ENCODE measurements at regions not wholly inside any gene's neighbourhood (a gene's known extent, or its start where the extent isn't known, plus 50 kb on each side); places are given as distances from the start of the nearest gene placed in this dataset.

GRCh38 chr7:156173346-156173745 is 361.1 kb upstream of the SHH start:
- DNase-seq = no peak

- no peak for DNase-seq
These were observed 360.4 kb upstream of the SHH start for GRCh38 chr7:156172638-156173037.

DNA sequence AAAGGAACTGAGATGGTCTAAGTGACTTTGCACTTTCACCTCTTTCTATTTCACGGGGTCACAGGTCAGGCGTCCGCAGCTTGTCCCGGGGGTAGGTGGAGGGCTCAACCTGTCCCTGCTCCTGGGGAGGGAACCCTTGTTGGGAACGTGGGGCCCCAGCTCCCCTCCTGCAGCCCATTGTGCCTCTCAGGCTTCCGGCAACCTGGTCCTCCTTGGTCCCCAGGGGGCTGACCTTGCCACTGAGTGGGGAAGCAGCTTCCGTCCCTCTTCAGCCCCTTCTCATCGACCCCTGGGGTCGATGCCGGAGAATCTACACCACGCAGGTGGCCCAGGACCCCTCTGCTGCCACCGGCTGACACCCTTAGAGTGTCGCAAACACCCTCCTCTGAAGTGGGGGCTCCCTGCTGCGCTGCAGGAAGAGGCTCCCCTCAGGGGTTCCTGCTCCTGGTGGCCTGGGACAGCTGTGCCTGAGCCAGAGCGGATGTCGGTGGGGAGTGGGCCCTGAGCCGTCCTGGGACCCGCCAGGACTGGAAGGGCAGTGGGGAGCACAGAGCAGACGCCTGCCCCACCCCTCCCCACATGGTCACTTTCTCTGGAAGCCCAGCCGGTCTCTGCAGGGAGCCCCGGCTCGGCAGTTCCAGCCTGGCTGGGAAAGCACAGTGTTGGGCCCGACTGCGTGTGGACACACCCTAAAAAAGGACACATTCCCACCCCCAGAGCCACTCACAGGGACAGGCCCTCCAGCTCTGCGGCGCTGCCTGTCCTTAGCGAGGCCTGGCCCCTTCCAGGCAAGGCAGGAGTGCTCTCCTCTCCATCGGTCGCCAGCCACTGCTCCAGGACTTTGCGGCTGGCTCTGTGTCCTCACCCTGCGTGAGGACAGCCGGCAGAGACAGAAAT is 357.5 kb upstream of the SHH start:
- DNase-seq = no peak

GRCh38 chr7:156168434-156168833 is 356.2 kb upstream of the SHH start:
- DNase-seq = no peak

- DNase-seq = no peak
These were observed 355.7 kb upstream of the SHH start for GRCh38 chr7:156167987-156168386.

DNA sequence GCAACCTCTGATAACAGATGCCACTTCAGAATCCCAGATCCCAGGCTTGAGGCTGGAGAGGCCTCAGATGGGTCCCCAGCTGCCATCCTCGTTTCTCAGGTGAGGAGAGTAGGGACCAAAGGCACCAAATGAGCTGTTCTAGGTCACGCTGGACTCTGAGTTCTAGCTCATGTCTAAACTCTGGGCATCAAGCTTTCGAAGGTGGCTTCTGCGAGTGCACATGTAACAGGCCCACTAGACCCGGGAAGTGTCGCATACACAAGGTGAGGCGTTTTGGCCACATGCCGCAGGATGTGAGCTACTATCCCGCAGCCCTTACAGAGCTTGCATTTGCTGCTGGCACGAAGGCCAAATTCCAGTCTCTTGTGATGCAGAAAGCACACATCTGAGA is 355.1 kb upstream of the SHH start:
- DNase-seq = no peak

- DNase-seq = no peak
These were observed 354.6 kb upstream of the SHH start for GRCh38 chr7:156166692-156167416.

DNA sequence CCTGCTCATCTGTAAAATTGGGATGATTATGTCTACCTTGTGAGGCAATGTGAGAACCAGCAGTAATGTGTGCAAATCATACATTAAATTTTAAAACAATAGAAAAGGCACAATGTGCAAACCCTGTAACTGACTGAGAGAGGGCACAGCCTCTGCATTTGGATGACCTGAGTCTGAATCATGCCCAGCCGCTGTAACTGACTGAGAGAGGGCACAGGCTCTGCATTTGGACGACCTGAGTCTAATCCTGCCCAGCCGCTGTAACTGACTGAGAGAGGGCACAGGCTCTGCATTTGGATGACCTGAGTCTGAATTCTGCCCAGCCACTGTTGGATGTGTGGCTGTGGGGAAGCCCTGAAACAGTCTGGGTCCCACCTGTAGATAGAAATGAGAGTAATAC is 351.5 kb upstream of the SHH start:
- no peak for DNase-seq

GRCh38 chr7:156162451-156162850 is 350.2 kb upstream of the SHH start:
- DNase-seq = no peak

- no peak for DNase-seq
These were observed 348.5 kb upstream of the SHH start for GRCh38 chr7:156160811-156161210.

DNA sequence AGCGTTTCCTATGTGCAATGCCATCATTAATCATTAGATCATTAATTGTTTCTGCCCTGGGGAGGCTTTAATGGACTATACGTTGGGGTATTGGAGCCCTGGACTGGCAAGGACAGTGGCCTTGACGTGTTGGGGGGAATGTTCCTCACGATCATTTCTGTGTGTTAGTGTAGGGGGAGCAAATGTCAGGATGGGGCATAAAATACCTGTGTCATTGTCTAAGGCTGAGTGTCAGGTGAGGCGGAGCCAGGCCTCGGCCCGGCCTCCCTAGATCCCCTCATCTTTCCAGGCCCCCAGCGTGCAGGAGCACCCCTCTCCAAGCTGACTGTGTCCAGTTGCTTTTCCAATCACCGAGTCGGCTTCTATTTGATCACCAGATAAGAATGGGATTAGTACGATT is 346.4 kb upstream of the SHH start:
- DNase-seq = no peak

GRCh38 chr7:156158213-156158612 is 345.9 kb upstream of the SHH start:
- no peak for DNase-seq

- no peak for DNase-seq
These were observed 345.2 kb upstream of the SHH start for GRCh38 chr7:156157409-156158012.

- DNase-seq = peak; percentile 8 to 16
These were observed 344.6 kb upstream of the SHH start for GRCh38 chr7:156156734-156157408.

DNA sequence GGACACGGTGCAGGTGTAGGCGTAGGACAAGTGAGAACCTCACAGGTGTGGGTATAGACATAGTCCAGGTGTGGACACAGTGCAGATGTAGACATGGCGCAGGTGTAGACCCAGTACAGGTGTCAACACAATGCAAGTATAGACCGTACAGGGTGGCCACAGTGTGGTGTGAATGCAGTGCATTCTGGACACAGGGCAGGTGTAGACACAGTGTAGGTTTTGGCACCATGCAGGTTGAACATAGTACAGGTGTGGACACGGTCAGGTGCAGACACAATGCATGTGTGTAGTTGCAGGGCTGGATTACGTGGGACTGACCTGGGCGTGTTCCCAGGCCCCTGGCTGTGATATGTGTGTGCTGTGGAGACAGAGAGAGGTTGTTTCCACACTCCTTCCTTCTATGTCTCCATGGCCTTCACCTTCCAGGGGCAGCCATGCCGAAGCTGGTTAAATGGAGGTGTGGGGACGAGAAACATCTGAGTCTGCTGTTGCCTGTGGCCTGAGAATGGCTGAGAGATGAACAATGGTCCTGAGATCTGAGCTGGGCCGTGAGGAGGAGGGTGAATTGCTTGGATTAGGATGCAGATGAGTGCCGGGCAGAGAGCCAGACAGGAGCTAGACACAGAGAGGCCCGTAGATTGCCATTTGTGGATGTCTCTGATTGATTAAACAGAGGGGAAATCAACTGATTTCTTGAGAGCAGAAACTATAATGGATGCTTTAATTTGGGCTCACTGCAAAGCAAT is 343.9 kb upstream of the SHH start:
- DNase-seq = no peak

DNA sequence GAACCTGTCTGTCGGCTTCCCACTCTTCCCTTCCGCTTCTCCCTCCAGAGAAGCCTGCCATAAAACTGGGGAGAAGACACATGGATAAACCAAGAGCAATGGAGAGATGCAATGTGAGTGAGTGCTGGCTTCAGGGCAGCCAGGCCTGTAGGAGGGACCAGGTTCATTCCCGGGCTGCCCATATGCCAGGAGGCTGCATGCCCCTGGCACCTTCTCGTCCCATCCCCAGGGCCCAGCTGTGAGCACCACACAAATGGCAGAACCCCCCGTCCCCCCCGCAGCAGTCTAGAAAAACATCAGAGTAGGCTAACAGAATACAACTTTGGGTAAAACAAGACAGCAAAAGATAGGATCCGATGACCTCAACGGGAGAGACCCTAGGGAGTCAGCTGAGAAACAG is 341.3 kb upstream of the SHH start:
- DNase-seq = no peak

DNA sequence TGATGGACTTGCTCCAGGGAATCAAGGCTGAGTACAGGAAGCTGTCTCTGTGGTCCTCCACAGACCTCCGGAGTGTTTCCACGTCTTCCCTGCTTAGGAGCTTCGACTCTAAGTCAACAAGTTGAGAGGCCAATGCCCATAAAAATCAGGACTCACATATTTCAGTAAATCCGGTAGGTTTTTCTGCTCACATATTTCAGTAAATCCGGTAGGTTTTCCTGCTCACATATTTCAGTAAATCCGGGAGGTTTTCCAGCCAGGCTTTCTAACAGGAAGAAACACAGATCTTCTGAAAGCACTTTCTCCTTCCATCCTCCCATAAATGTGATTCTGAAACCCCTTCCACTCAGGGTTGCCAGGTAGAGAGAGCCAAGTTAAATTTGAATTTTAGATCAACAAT is 340.1 kb upstream of the SHH start:
- DNase-seq = no peak

DNA sequence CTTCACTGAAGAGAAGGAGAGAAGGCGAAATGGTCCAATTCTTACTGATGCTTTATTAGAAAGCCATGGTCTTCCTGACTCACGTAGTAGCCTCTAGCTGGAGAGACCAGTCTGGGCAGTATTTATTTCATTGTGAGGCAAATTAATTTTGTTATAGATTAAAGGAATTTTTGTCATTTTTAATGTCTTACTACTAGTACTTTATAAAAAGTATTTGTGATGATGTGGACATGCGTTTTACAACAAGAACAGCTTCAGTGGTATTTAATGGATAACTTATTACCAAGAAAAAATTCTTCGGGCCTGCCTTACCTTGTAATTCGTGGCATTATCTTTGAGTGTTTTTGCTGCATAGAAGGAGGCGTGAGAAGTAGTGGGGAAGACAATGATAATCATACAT is 339.4 kb upstream of the SHH start:
- DNase-seq = no peak

GRCh38 chr7:156151078-156151477 is 338.8 kb upstream of the SHH start:
- DNase-seq = no peak

DNA sequence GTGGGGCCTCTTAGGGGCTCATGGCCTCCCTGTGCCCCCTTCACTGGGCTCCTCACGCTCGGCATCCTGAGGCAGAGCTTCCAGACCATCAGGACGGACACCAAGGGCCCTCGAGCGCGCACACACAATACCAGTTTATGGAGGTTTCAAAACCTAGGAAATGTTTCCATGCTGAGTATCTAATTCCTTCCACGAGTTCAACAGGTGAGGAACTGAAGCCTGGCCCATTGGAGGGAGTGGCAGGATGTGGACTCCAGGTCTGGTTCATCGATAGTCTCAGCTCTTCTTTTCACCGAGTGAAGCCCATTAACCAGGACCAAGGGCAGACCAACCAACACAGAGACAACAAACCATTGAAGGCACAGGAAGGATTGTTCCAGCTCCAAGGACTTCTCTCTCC is 336.7 kb upstream of the SHH start:
- DNase-seq = no peak

DNA sequence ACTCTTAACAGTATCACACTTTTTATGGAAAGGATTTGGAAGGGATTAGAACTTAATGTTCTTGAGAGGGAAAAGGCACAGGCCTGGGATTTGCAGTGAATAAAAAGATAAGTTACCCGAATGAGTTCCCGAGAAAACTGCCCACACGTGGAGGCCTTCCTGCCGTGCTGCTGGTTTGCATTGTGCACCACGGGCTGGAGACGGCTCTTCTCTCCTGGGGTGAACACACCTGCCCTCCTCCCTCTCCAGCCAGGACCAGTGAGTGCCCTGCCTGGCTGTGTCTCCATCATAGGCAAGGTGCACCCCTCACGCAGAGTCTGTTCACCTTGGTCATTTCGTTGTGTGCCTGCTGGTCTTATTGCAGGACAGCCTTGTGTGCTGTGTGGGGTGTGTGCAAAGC is 336.3 kb upstream of the SHH start:
- no peak for DNase-seq

DNA sequence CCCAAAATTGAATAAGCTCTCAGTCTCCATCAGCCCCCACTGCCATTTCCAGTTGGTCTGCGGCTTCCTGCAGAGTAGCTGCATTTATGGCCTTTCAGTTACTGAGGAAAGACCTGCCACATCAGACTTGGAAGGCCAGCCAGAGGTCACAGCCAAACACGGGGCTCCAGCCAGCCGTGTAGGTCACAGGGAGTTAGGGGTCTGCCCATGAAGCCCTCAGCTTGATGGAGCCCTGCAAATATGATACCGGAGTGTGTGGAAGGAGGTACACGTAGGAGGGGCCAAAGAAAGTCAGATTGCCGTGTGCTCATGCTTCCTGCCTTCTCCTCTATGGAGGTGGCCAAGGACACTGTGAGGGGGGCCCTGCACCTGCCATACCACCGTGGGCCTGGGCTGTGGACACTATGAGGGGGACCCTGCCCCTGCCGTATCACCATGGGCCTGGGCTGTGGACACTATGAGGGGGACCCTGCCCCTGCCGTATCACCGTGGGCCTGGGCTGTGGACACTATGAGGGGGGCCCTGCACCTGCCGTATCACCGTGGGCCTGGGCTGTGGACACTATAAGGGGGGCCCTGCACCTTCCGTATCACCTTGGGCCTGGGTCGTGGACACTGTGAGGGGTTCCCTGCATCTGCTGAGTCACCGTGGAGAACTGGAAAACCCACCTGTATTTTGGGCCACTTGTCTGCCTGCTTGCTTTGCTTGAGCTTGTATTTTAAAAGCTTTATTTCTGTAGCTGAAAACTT is 335.7 kb upstream of the SHH start:
- no peak for DNase-seq
